Neuron (in vitro differentiated cells): ENCODE measurements at regions not wholly inside any gene's neighbourhood (a gene's known extent, or its start where the extent isn't known, plus 50 kb on each side); places are given as distances from the start of the nearest gene placed in this dataset.

Source experiments
- H2AFZ ChIP-seq: one replicate; pipeline ENCODE4 v1.6.1; 2013; ENCODE audit warnings: low read depth, mild to moderate bottlenecking, inconsistent platforms, low read length, moderate library complexity
- H3K27me3 ChIP-seq: one replicate; pipeline ENCODE4 v1.6.1; 2013; ENCODE audit warnings: low read length; ENCODE audit not compliant: insufficient read depth
- H3K36me3 ChIP-seq: one replicate; pipeline ENCODE4 v1.6.1; 2013; ENCODE audit warnings: low read length; ENCODE audit not compliant: insufficient read depth
- H3K4me1 ChIP-seq: one replicate; pipeline ENCODE4 v1.6.1; 2013; ENCODE audit warnings: low read length; ENCODE audit not compliant: insufficient read depth
- H3K4me3 ChIP-seq: 2 replicates; pipeline ENCODE4 v1.5.1; 2013; ENCODE audit warnings: mild to moderate bottlenecking, low read length, moderate library complexity
- H3K9me3 ChIP-seq: one replicate; pipeline ENCODE4 v1.6.1; 2013; ENCODE audit warnings: low read length

DNA sequence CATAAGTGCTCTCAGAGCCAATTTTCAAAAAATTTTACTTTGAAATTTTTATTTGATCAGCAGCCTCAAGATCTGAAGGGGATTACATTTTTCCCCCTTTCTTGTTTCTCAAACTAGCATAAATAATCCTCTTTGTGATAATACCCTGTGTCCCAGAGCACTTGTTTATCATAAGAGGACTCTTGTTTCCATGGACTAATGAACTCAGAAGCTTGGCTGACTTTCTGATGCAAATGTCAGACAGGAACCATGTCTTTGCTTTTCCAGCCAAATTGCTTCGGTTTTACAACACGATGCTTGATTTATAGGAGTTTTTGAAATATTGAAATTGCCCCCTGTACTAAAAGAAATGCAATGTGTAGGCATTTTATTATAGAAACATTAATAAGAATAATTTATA, 859.3 kb upstream of the LCORL start:
- H3K36me3 ChIP-seq: no peaks in the 10 kb centered on the region
- H3K4me3 ChIP-seq: no peak overlapping the region
- no peaks in the 10 kb centered on the region for H3K9me3 ChIP-seq
- H3K27me3 ChIP-seq: no peaks in the 10 kb centered on the region
- peaks cover 10% of the 10 kb centered on the region for H3K4me1 ChIP-seq
- H2AFZ ChIP-seq: no peak overlapping the region

DNA sequence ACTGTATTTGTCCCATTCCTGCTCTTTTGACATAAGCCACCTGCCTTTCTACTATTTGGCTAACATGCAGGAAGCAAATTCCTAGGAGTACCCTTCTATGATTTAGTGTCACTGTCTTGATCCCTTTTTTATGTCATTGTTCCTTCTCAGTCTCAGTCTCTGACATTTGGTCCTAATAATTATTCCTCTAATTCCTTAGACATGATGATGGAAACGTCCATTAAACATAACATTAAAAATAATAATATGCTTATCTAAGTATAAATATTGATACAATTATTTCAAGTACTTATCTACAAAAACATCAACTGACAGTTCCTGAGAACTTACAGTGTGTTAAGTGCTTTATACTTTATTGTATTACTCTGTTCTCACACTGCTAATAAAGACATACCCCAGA, 857.0 kb upstream of the LCORL start:
- no peaks in the 10 kb centered on the region for H3K36me3 ChIP-seq
- H3K9me3 ChIP-seq: no peaks in the 10 kb centered on the region
- no peaks in the 10 kb centered on the region for H3K27me3 ChIP-seq
- peaks cover 10% of the 10 kb centered on the region for H3K4me1 ChIP-seq
- no peak overlapping the region for H2AFZ ChIP-seq
- H3K4me3 ChIP-seq: no peak overlapping the region

DNA sequence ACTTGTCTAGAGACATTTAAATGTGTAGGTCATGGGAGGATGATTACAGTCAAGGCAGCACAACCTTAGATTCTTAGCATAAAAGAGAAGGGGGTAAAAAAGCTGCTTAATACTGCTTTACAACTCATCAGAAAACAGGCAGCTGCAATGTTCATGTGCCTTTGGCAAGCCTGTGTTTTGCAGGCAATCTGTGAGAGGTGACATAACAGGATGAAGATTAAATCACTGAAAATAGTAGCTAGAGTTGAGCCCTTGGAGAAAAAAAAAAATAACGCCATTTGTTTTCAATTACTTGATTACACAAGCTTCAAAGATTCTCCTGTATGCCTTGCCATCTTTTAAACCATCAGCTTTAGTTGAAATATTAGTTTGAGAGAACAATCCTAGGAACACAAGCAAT, 847.6 kb upstream of the LCORL start:
- no peak overlapping the region for H3K4me3 ChIP-seq
- no peaks in the 10 kb centered on the region for H3K27me3 ChIP-seq
- no peaks in the 10 kb centered on the region for H3K36me3 ChIP-seq
- H3K4me1 ChIP-seq: no peaks in the 10 kb centered on the region
- no peaks in the 10 kb centered on the region for H3K9me3 ChIP-seq
- H2AFZ ChIP-seq: no peak overlapping the region

DNA sequence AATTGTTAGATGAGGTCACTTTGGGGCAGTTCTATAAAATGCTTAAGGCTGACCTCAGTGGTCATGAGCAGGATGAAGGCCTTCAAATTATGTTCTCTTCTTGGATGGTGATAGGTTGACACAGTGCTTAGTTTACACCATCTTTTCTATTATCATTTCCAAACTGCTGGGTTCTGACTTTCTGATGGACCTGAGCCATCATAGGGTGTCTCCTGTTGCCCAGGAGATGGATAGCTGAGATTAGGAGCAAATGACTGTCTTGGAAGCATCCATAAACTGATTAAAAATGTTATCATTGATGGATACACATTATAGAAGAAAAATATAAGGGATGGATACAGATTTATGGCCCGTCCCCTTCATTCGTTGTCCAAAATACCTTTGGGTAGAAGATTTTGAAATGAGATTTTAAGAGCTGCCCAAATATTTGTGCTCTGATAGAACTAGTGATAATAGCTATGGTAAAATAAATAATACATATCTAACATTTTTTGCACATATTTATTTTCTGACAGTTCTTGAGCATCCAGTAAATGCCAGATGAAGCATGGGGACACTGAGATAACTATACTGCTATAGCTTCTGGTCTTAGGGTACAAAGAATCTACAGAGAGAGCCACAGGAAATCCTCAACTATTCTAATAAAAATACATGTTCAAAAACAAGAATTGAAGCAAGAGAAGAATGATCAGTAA, 839.4 kb upstream of the LCORL start:
- Histone ChIP-seq H3K4me3 (no peak overlapping the region), H3K9me3 (no peaks in the 10 kb centered on the region), H3K27me3 (no peaks in the 10 kb centered on the region), H3K4me1 (no peaks in the 10 kb centered on the region), H3K36me3 (no peaks in the 10 kb centered on the region), H2AFZ (no peak overlapping the region)

DNA sequence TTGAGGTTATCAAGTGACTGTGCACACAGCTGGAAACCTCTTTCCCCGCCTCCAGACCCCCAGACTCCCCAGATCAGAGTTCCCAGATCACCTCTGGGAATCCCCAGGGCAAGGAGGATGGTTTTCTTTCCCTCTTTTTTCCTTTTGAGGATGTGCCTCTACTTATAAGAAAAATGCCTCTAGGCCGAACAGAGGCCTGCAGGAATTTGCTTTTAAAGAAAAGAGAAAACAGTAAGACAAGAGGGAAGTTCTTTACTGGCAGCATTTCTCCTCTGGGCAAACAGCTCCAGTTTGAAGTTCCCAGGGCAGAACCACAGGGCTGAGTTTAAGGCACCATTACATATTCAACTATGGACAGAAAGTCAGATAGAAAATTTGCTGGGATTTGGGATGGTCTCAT, 837.9 kb upstream of the LCORL start:
- Histone ChIP-seq H3K27me3 (no peaks in the 10 kb centered on the region), H3K4me3 (no peak overlapping the region), H3K36me3 (no peaks in the 10 kb centered on the region), H3K9me3 (no peaks in the 10 kb centered on the region), H2AFZ (no peak overlapping the region), H3K4me1 (no peaks in the 10 kb centered on the region)

DNA sequence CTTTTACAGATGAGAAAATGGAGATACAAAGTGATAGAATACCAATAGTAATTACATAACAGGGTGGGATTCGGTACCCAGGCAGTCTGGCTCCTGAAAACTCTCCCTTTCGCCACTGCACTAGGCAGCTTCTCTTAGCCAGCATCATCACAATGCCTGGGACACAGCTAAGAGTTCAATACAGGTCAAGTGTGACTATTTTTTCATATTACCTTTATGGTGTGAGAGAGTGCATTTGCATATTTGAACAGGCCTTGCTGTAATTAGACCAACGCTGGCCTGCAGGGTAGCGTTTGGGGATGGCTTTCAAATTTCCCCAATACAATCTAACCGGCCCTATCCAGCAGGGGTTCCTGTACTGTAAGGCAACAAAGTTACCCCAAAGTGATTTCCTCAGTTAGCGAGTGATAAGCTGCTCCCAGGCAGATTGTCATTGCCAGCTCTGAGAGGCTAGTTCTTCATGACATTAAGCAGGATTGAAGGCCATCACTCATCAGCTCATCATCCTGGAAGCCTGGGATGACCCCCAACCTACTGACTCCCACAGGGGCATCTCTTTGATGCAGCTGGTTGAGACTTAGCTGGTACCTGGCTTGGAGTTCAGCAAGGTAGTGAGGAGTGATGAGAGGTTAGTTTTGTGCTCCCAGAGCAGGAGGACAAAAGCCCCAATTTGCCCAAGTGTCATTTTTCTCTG, 836.8 kb upstream of the LCORL start:
- Histone ChIP-seq H3K36me3 (no peaks in the 10 kb centered on the region), H3K9me3 (no peaks in the 10 kb centered on the region), H2AFZ (no peak overlapping the region), H3K4me1 (no peaks in the 10 kb centered on the region), H3K27me3 (no peaks in the 10 kb centered on the region), H3K4me3 (no peak overlapping the region)

DNA sequence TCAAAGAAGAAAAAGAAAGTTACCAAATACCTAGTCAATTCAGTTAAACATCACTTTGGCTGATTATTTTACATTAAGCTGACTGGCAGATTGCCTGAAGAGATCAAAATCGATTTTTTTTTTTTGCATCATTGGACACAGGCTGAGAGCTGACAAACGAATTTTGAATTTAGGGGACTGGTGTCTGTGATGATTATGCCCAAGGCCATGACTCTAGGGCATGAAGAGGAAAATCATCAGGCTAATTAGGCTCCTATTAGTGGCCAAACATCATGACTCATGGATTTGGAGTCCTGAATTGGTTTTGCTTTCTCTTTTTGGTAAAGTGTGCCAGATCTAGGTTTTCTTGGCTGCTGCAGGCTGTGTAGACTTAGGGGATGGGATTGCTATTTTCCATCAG, 829.3 kb upstream of the LCORL start:
- Histone ChIP-seq H3K9me3 (no peaks in the 10 kb centered on the region), H3K4me1 (no peaks in the 10 kb centered on the region), H2AFZ (no peak overlapping the region), H3K27me3 (no peaks in the 10 kb centered on the region), H3K36me3 (no peaks in the 10 kb centered on the region), H3K4me3 (no peak overlapping the region)

DNA sequence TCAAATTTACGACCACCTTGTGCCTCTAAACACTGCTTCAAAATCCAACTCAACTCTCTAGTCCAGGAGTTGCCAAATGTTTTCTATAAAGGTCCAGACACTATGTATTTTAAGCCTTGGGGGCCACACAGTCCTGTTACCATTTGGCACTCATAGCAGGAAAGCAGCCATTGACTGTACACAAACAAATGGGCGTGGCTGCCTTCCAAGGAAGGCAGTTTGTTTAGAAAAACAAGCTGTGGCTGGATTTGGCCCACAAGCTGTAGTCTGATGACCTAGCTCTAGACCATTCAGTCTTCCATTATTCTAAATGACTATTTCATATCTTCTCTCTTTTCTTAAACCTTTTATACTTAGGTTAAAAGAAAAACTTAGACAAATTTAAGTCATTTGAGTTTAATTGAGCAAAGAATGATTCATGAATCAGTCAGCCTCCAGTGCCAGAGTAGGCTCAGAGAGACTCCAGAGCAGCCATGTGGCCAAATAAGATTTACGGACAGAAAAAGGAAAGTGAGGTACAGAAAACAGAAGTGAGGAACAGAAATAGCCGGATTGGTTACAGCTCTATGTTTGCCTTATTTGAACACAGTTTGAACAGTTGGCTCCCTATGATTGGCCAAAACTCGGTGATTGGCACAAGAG, 825.8 kb upstream of the LCORL start:
- Histone ChIP-seq H3K36me3 (no peaks in the 10 kb centered on the region), H2AFZ (no peak overlapping the region), H3K4me1 (no peaks in the 10 kb centered on the region), H3K4me3 (no peak overlapping the region), H3K27me3 (no peaks in the 10 kb centered on the region), H3K9me3 (peaks cover 5% of the 10 kb centered on the region)

DNA sequence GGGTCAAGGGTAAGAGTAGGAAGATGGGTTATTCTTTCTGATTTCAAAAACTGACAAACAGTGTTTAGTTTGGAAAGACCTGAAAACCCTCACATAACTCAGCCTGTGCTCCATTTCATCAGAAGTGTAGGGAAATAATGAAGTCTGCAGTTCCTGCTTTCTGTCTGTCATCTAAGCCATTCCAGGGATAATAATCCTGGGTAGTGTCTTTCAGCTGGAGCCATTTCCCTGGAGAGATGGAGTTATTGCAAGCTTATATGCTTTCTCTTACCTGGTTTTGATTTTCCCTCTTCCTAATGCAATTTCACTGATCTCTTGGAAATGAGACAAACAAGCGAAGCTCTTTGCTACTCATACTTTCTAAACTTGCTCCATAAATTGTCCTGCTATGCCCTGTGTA, 824.8 kb upstream of the LCORL start:
- Histone ChIP-seq H3K4me1 (no peaks in the 10 kb centered on the region), H3K36me3 (no peaks in the 10 kb centered on the region), H3K4me3 (no peak overlapping the region), H3K9me3 (peaks cover 7% of the 10 kb centered on the region), H3K27me3 (no peaks in the 10 kb centered on the region), H2AFZ (no peak overlapping the region)

DNA sequence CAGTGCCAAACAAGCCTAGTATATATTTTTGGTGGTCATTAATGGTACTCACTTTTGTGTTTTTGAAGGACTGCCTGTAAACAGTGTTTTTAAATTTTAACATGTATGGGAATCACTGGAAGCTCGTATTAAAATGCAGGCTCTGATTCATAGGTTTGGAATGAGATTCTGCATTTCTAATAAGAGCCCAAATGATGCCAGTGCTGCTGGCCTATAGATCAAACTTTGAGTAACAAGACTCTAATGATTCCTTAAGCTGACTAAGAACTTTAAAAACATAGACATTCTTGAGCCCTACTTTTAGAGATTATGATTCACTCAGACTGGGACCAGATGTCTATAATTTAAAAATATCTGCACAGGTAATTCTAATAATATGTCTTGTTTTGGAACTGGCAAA, 823.2 kb upstream of the LCORL start:
- peaks cover 7% of the 10 kb centered on the region for H3K9me3 ChIP-seq

DNA sequence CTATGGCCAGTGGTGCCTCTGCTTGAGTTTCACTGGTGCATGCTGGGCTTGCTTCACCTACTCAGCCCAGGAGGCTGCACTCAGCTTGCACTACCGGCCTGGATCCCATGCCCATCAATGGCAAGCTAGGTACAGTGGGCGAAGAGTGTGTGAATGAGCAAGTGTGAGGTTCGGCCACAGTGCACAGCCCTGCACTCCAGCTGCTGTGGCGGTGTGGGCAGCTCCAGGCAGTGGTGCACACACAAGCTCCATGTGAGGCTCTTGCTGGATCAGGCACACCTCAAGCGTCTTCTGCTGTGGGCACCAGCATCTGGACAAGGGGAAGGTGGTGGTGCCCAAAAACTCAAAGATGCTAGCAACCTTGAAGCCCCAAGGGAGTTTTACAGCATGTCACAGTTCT, 820.9 kb upstream of the LCORL start:
- Histone ChIP-seq H3K4me3 (no peak overlapping the region), H3K36me3 (no peaks in the 10 kb centered on the region), H3K27me3 (no peaks in the 10 kb centered on the region), H3K4me1 (no peaks in the 10 kb centered on the region), H2AFZ (no peak overlapping the region), H3K9me3 (peaks cover 7% of the 10 kb centered on the region)

More for the DNA sequence above, 823.2 kb upstream of the LCORL start:
- Histone ChIP-seq H3K4me3 (no peak overlapping the region), H3K4me1 (no peaks in the 10 kb centered on the region), H3K27me3 (no peaks in the 10 kb centered on the region), H2AFZ (no peak overlapping the region), H3K36me3 (no peaks in the 10 kb centered on the region)

DNA sequence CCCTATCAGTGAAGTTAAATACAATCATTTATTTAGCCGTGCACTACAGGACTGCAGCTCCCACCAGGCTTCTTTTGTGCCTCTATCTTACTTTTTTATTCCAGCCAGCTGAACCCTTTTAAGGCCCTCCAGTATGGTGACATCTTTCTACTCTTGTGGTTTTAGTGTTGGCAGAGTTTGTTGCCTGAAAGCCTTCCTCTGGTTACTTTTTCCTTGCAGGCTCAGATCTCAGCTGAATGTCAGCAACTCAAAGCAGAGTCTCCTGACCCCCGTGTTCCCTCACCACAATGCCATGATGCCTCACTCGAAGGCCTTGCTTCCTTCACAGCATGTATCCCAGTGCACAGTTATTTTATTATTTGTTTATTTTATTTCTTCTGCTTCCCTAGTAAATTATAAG, 818.9 kb upstream of the LCORL start:
- H3K4me3 ChIP-seq: no peak overlapping the region
- H3K36me3 ChIP-seq: no peaks in the 10 kb centered on the region
- no peaks in the 10 kb centered on the region for H3K4me1 ChIP-seq
- H2AFZ ChIP-seq: no peak overlapping the region
- H3K9me3 ChIP-seq: peaks cover 7% of the 10 kb centered on the region
- H3K27me3 ChIP-seq: no peaks in the 10 kb centered on the region

DNA sequence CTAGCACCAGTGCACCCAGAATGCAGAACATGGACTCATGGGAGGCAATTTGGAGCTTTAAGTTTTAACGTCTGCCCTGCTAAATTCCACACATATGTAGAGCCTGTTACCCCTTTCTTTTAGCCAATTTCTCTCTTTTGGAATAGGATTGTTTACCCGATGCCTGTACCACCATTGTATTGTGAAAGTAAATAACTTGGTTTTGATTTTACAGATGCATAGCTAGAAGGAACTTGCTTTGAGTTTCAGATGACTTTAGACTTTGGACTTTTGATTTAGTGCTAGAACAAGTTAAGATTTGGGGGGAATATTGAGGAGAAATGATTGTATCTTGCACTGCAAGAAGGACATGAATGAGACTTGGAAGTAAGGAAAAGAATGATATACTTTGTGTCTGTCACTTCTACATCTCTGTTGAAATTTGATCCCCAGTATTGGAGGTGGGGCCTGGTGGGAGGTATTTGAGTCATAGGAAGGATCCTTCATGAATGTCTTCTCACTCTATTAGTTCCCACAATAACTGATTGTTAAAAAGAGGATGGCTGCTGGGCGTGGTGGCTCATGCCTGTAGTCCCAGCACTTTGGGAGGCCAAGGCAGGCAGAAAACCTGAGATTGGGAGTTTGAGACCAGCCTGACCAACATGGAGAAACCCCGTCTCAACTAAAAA, 794.8 kb upstream of the LCORL start:
- Histone ChIP-seq H3K9me3 (no peaks in the 10 kb centered on the region), H2AFZ (no peak overlapping the region), H3K4me1 (no peaks in the 10 kb centered on the region), H3K27me3 (no peaks in the 10 kb centered on the region), H3K4me3 (no peak overlapping the region), H3K36me3 (no peaks in the 10 kb centered on the region)
